K562 (cell line): ENCODE measurements at regions not wholly inside any gene's neighbourhood (a gene's known extent, or its start where the extent isn't known, plus 50 kb on each side); places are given as distances from the start of the nearest gene placed in this dataset.

Experiments used
- ADNP ChIP-seq: fragments of 200-800 bp; sonication (Bioruptor generic); IDR thresholded peaks from 2 replicates; pipeline ENCODE4 v1.6.1; 2016; ENCODE audit warnings: missing genetic modification characterization, missing compliant biosample characterization
- CC2D1A ChIP-seq: fragments of 450-650 bp; IDR thresholded peaks from 2 replicates; pipeline ENCODE4 v1.6.1; 2017; ENCODE audit warnings: mild to moderate bottlenecking
- E2F1 ChIP-seq: sonication (generic); formaldehyde crosslinking; IDR thresholded peaks from 2 replicates; pipeline ENCODE4 v1.8.1; 2023; ENCODE audit warnings: mild to moderate bottlenecking, missing genetic modification reagents, moderate library complexity
- PCBP1 ChIP-seq: fragments of 200-400 bp; formaldehyde crosslinking; IDR thresholded peaks from 2 replicates; pipeline ENCODE4 v1.6.1; 2018; ENCODE audit warnings: mild to moderate bottlenecking, low read depth, low read length; ENCODE audit not compliant: poor library complexity, severe bottlenecking
- POLR2A ChIP-seq: fragments of 450-650 bp; conservative IDR thresholded peaks from 2 replicates; pipeline ENCODE4 v1.6.1; 2016
- REST ChIP-seq, 2 experiments: fragments of 450-650 bp; formaldehyde crosslinking in 1 of 2; IDR thresholded peaks; 2 replicates each; pipeline versions ENCODE4 v1.4.0 to v1.6.1; 2014 to 2020; ENCODE audit warnings: mild to moderate bottlenecking in 2 of 2, borderline replicate concordance in 1 of 2, low read depth in 1 of 2
- SIN3A ChIP-seq, 2 experiments: fragments of 150-350 bp in 1 of 2; IDR thresholded peaks; 2 replicates each; pipeline ENCODE4 v1.6.1; 2011 to 2016; ENCODE audit warnings: borderline replicate concordance in 2 of 2, low read depth in 2 of 2, low read length in 2 of 2, mild to moderate bottlenecking in 2 of 2, moderate library complexity in 2 of 2; ENCODE audit not compliant: control insufficient read depth in 1 of 2
- SRSF1 ChIP-seq: fragments of 200-400 bp; formaldehyde crosslinking; IDR thresholded peaks from 2 replicates; pipeline ENCODE4 v1.6.1; 2017; ENCODE audit warnings: mild to moderate bottlenecking, low read depth, low read length, moderate library complexity
- TAF1 ChIP-seq: IDR thresholded peaks from 2 replicates; pipeline ENCODE4 v1.6.1; 2011; ENCODE audit warnings: mild to moderate bottlenecking, low read length, moderate library complexity; ENCODE audit not compliant: insufficient read depth, control insufficient read depth, severe bottlenecking; ENCODE audit errors: extremely low read depth
- TRIM28 ChIP-seq: fragments of 450-650 bp; IDR thresholded peaks from 2 replicates; pipeline ENCODE4 v1.6.1; 2017
- U2AF2 ChIP-seq: fragments of 200-400 bp; formaldehyde crosslinking; optimal IDR thresholded peaks from 2 replicates; pipeline ENCODE3; 2017; ENCODE audit warnings: low read depth, mild to moderate bottlenecking, low read length
- YY1 ChIP-seq, 3 experiments: IDR thresholded peaks; 2 replicates each; pipeline ENCODE4 v1.6.1; 2011; ENCODE audit warnings: low read length in 2 of 3, mild to moderate bottlenecking in 2 of 3, moderate library complexity in 2 of 3, borderline replicate concordance in 1 of 3, control low read depth in 1 of 3, low read depth in 1 of 3; ENCODE audit not compliant: insufficient read depth in 3 of 3, insufficient replicate concordance in 2 of 3, control insufficient read depth in 1 of 3, insufficient read length in 1 of 3; ENCODE audit errors: extremely low read depth in 1 of 3
- ZNF263 ChIP-seq: sonication (generic); formaldehyde crosslinking; IDR thresholded peaks from 2 replicates; pipeline ENCODE4 v1.8.0; 2022; ENCODE audit warnings: mild to moderate bottlenecking, missing genetic modification reagents, borderline replicate concordance
- TF ChIP-seq, protein P1 (sequence below), 3 experiments: IDR thresholded peaks in 2 of 3; conservative IDR thresholded peaks in 1 of 3; 2 replicates each; pipeline ENCODE4 v1.5.1; 2011 to 2012; ENCODE audit warnings: low read length in 3 of 3, mild to moderate bottlenecking in 3 of 3, control low read depth in 2 of 3, improper control_type of control experiment in 1 of 3, inconsistent platforms in 1 of 3, low read depth in 1 of 3, mixed read lengths in 1 of 3, moderate library complexity in 1 of 3; ENCODE audit not compliant: insufficient read depth in 2 of 3

GRCh38 chr15:69801144-69801543 is 296.6 kb downstream of the TLE3 start:
- TF ChIP-seq, protein P1, sequence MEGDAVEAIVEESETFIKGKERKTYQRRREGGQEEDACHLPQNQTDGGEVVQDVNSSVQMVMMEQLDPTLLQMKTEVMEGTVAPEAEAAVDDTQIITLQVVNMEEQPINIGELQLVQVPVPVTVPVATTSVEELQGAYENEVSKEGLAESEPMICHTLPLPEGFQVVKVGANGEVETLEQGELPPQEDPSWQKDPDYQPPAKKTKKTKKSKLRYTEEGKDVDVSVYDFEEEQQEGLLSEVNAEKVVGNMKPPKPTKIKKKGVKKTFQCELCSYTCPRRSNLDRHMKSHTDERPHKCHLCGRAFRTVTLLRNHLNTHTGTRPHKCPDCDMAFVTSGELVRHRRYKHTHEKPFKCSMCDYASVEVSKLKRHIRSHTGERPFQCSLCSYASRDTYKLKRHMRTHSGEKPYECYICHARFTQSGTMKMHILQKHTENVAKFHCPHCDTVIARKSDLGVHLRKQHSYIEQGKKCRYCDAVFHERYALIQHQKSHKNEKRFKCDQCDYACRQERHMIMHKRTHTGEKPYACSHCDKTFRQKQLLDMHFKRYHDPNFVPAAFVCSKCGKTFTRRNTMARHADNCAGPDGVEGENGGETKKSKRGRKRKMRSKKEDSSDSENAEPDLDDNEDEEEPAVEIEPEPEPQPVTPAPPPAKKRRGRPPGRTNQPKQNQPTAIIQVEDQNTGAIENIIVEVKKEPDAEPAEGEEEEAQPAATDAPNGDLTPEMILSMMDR (IDR thresholded peaks at IDR 0.05 in 2 of 3, conservative IDR thresholded peaks at IDR 0.05 in 1 of 3; ENCODE audit: insufficient read depth in 2 of 3, low read depth in 1 of 3, low read length in 3 of 3) = no peak
- TF ChIP-seq ZNF263 (CRISPR knock-in tag) (no peak), TRIM28 (no peak), YY1 (IDR thresholded peaks at IDR 0.05; ENCODE audit: borderline replicate concordance in 1 of 3, control insufficient read depth in 1 of 3, extremely low read depth in 1 of 3, insufficient read depth in 3 of 3, insufficient read length in 1 of 3, insufficient replicate concordance in 2 of 3, low read depth in 1 of 3, low read length in 2 of 3) (no peak), POLR2A (no peak), U2AF2 (no peak), E2F1 (no peak), CC2D1A (no peak), PCBP1 (no peak), SRSF1 (no peak), TAF1 (no peak), REST (IDR thresholded peaks at IDR 0.05; ENCODE audit: borderline replicate concordance) (no peak), REST (CRISPR knock-in tag; IDR thresholded peaks at IDR 0.05; ENCODE audit: low read depth) (no peak), SIN3A (IDR thresholded peaks at IDR 0.05; ENCODE audit: borderline replicate concordance in 2 of 2, control insufficient read depth in 1 of 2, low read depth in 2 of 2, low read length in 2 of 2) (no peak), ADNP (tag) (no peak)
